CD4-positive, alpha-beta T cell treated with Interleukin-21 for 1 hour (primary cell): ENCODE measurements at regions not wholly inside any gene's neighbourhood (a gene's known extent, or its start where the extent isn't known, plus 50 kb on each side); places are given as distances from the start of the nearest gene placed in this dataset.
"Not testable (repeated sequence)": the region's sequence is repeated elsewhere in the genome, so short reads cannot be mapped to it uniquely, and the experiment has no call there.

Experiments used
- DNase-seq: peaks from one replicate; pipeline ENCODE4 v3.0.0-alpha.2; 2020

DNA sequence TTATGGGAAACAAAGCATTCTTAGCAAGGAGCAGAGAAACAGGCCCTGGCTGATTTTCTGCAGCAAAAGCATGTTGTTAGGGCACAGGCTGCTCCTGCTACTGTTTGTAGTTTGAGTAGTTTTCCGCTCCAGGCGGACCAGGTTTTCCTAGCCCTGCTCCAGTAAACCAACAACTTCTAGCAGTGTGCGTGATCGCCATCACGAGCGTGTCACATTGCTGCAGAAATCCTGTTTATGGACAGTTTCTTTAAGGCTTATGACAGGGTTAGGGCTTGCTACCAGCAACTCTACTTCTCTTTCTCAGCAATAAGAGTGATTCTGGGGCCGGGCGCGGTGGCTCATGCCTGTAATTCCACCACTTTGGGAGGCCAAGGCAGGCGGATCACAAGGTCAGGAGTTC, 803.9 kb upstream of the CDH10 start:
- DNase-seq: no peak

- no peak for DNase-seq
Observed at GRCh38 chr5:25448190-25448621, 803.4 kb upstream of the CDH10 start.

DNA sequence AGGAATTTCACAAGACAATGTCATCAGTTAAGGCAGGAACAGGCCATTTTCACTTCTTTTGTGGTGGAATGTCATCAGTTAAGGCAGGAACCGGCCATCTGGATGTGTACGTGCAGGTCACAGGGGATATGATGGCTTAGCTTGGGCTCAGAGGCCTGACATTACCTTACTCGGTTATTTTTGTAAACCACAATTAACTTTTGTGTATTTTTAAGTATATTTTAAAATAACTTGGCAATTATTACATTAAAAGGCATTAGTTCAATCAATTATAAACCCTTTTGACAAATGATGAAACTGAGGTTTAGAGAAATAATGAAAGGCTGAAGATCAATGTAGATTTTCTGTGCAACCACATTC, 801.3 kb upstream of the CDH10 start:
- DNase-seq: not testable (repeated sequence)

DNA sequence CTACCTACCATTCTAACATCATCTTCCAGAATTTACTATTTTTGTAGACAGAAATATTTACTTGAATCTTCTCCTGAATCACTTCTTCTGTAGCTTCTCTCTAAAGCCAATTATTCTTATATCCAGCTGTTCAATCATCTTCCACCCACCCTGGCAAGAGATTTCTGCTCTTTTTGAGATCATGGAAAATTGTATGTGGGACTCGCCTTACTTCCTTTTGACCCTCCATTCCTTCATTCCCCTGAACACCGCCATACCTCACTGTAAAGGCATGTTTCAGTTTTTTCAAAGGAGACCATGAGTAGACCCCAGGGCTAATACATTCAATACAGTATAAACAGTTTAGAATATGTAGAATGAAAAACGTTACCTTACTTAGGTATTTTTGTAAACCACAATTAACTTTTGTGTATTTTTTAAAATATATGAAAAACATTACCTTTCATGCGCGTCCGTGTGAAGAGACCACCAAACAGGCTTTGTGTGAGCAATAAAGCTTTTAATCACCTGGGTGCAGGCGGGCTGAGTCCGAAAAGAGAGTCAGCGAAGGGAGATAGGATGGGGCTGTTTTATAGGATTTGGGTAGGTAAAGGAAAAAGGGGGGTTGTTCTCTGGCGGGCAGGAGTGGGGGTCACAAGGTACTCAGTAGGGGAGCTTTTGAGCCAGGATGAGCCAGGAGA, 800.7 kb upstream of the CDH10 start:
- DNase-seq: not testable (repeated sequence)

- DNase-seq: no peak
Observed at GRCh38 chr5:25444697-25445096, 799.9 kb upstream of the CDH10 start.

GRCh38 chr5:25441810-25442209, 797.0 kb upstream of the CDH10 start:
- DNase-seq: no peak

GRCh38 chr5:25439025-25439424, 794.2 kb upstream of the CDH10 start:
- DNase-seq: no peak

GRCh38 chr5:25438375-25438774, 793.6 kb upstream of the CDH10 start:
- DNase-seq: not testable (repeated sequence)

DNA sequence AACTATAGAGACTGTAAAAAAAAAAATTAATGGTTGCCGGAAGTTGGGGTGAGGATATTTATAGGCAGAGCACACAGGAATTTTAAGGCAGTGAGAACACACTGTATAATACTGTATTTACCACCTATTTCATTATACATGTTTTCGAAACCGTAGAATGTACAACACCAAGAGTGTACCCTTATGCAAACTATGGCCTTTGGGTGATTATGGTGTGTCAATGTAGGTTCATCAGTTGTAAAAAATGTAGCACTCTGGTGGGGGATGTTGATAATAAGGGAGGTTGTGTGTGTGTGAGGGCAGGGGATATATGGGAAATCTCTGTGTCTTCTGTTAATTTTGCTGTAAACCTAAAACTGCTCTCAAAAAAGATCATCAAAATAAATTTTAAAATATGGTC, 791.7 kb upstream of the CDH10 start:
- DNase-seq: no peak

DNA sequence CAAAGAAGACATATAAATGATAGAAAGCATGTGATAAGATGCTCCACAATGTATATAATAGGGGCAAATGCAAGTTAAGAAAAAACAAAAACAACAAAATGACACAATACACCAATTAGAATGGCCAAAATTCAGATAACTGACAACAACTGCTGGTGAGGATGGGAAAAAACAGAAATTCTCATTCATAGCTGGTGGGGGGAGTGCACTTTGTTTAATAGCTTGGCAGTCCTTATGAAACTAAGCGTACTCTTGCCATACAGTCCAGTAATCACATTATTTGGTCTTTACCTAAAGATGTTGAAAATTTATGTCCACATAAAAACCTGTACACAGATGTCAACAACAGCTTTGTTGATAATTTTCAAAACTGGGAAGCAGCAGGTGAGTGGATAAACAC, 791.1 kb upstream of the CDH10 start:
- DNase-seq: no peak

DNA sequence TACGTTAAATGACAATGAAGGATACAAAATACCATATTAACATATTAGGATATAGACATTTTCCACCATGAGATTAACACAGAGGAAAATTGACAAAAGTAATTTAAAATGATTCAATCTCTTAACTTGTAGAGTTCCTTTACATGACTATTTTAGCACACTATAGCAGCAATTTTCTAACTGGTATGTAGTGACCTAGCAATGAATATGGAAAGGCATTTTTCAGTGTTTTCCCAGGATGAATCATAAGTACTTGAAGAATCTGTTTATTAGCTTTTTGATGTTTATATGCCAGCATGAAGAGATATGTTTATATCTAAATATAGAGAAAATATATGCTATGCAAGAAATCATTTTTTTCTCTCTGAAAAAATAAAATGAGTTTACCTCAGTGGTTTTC, 782.5 kb upstream of the CDH10 start:
- DNase-seq: no peak

- no peak for DNase-seq
Observed at GRCh38 chr5:25423271-25423670, 778.5 kb upstream of the CDH10 start.

GRCh38 chr5:25419684-25420083, 774.9 kb upstream of the CDH10 start:
- no peak for DNase-seq

DNA sequence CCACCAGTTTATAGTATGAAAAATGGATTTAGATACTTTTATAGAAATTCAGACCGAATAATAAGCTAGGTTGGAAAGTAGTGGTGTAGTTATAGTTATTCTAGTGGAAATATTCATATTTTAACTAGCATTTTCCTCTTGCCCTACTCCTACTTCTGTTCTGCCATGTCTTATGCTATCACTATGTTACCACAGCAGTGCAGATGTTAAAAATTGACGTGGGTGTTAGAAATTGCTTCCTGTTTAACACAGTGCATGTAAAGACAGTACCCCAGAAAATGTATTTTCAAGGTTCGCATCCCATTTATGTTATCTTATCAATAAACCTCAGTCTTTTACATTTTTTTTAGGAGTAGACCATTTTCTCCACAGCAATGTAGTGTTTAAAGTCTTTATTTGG, 774.2 kb upstream of the CDH10 start:
- no peak for DNase-seq

DNA sequence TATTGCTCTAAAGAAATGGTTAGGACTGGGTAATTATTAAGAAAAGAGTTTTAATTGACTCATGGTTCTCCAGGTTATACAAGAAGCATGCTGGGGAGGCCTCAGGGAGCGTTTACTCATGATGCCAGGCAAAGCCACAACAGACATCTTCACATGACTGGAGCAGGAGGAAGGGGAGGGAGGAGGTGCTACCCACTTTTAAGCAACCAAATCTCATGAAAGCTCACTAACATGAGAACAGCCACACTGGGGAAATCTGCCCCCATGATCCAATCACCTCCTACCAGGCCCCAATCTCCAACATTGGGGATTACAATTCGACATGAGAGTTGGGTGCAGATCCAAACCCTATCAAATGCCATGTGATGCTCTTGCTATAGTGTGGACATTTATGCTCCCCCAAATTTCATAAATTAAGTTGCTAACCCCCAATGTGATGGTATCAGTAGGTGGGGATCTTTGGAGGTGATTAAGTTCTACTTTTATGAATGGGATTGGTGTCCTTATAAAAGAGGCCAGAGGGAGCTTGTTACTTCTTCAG, 773.6 kb upstream of the CDH10 start:
- no peak for DNase-seq

DNA sequence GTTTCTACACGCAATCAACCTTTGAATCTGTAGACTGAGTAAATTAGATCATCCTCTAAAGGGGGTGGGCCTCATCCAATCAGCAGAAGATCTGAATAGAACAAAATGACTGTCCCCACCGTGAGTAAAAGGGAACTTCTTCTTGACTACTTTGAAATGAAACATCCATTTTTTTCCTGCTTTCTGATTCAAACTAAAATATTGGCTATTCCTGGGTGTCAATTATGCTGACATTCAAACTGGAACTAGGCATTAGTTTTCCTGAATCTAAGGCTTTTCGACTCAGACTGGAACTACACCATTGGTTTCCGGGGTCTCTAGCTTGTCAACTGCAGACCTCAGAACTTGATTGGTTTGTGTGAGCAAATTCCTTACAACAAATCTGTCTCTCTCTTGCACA, 772.2 kb upstream of the CDH10 start:
- no peak for DNase-seq

- DNase-seq: no peak
Observed at GRCh38 chr5:25415970-25416369, 771.2 kb upstream of the CDH10 start.

- DNase-seq: no peak
Observed at GRCh38 chr5:25414742-25415141, 770.0 kb upstream of the CDH10 start.

- no peak for DNase-seq
Observed at GRCh38 chr5:25412116-25412661, 767.4 kb upstream of the CDH10 start.

DNA sequence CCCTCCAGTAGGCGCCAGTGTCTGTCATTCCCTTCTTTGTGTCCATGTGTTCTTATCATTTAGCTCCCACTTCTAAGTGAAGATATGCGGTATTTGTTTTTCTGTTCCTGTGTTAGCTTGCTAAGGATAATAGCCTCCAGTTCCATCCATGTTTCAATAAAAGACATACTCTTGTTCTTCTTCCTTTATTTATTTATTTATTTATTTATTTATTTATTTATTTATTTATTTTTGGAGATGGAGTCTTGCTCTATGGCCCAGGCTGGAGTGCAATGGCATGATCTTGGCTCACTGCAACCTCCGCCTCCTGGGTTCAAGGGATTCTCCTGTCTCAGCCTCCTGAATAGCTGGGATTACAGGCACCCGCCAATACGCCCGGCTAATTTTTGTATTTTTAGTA, 762.6 kb upstream of the CDH10 start:
- not testable (repeated sequence) for DNase-seq

DNA sequence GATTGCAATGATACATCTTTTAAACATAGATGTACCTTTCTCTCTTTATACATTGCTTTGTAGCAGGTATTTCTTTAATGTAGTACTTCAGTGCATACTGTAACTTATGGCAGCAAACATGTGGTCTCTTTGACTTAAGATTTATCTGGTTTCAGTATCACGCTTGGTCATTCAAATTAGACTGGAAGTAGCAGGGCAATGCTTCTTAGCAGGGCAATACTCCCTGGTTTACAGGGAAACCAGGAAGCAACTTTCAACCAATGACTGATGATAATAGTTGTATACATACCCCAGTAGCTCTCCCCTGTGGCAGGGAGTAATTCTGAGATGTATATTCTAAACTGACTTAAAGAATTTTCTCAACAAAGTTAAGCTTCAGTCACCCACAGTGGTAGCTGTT, 761.1 kb upstream of the CDH10 start:
- DNase-seq: no peak

GRCh38 chr5:25399878-25400480, 755.2 kb upstream of the CDH10 start:
- no peak for DNase-seq

DNA sequence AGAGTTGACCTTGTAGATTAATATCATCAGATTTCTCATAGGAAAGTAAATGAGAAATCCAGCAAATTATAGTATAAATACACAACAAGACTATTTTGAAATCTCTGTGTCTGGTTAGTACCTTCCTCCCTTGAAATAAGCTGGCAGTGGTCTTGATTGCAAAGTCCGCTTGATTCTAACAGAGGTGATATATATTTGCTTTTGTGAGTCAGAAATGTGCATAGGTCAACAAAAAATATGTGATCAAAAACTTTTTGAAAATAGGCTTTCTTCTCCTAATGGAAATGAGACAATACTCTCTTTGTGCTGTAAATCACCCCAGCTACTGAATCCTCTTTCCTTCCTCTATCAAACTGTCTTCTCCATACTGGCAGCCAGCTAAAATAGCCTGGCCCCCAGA, 749.2 kb upstream of the CDH10 start:
- no peak for DNase-seq

GRCh38 chr5:25393256-25393655, 748.5 kb upstream of the CDH10 start:
- no peak for DNase-seq

DNA sequence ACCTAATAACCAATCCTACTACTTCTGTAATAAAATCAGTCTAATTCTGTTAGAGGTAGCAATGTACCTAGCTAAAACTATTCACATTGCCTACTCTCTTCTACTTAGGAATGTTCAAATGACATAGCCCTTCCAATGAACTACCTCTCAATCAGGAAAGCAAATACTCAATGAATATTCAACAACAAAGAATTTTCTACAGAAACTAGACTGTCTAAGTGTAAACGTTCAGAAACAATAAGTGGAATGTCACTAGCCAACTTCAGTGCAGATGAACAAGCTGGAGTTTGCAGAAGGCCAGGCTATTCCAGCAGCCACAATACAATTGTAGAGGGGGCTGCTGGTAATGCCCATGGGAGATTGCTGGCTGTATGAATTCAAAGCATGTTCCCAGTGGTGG, 743.2 kb upstream of the CDH10 start:
- no peak for DNase-seq
